Neural crest cell (in vitro differentiated cells): ENCODE measurements at regions not wholly inside any gene's neighbourhood (a gene's known extent, or its start where the extent isn't known, plus 50 kb on each side); places are given as distances from the start of the nearest gene placed in this dataset.

Experiments used
- DNase-seq: peaks from one replicate; pipeline ENCODE4 v3.0.0; 2021; ENCODE audit warnings: low read depth, mixed read lengths, low spot score
- H3K27ac Mint-ChIP-seq: one replicate; pipeline ENCODE4 v1.8.0; 2021; ENCODE audit warnings: mild to moderate bottlenecking, mixed read lengths; ENCODE audit not compliant: unreplicated experiment
- H3K27me3 Mint-ChIP-seq: 2 replicates; pipeline ENCODE4 v1.8.0; 2021; ENCODE audit warnings: low read depth, mild to moderate bottlenecking, mixed read lengths
- H3K36me3 Mint-ChIP-seq: 2 replicates; pipeline ENCODE4 v1.8.0; 2021; ENCODE audit warnings: low read depth, mild to moderate bottlenecking, mixed read lengths
- H3K4me1 Mint-ChIP-seq: 2 replicates; pipeline ENCODE4 v1.8.0; 2021; ENCODE audit warnings: mixed read lengths
- H3K4me3 Mint-ChIP-seq: one replicate; pipeline ENCODE4 v1.8.0; 2021; ENCODE audit warnings: mild to moderate bottlenecking, mixed read lengths
- H3K9me3 Mint-ChIP-seq: 2 replicates; pipeline ENCODE4 v1.8.0; 2021; ENCODE audit warnings: mixed read lengths
- TF ChIP-seq, protein P1 (sequence below): fragments of 200-600 bp; sonication (generic); conservative IDR thresholded peaks from 2 replicates; pipeline ENCODE4 v1.5.0; 2021; ENCODE audit warnings: antibody characterized with exemption, mild to moderate bottlenecking

DNA sequence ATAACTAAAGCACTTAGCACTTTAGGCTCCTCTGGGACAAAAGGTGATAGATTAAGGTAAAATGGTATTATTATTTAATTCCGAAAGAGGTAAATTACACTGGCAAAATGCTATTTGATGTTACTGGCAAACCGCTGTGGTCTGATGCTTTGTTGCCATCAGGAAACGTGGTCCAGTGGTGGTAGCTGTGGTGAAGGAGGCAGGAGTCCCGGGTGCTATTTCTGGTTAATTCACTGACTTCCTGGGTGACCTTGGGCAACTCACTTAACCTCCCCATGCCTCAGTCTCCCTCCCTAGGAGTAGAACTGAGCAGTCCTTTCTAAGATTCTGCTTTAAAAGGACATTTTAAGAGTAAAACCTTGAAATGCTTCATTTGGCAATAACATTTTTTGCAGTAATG, 233.4 kb downstream of the ZPLD1 start:
- H3K4me3 Mint-ChIP-seq = no peak overlapping the region
- TF ChIP-seq, protein P1, sequence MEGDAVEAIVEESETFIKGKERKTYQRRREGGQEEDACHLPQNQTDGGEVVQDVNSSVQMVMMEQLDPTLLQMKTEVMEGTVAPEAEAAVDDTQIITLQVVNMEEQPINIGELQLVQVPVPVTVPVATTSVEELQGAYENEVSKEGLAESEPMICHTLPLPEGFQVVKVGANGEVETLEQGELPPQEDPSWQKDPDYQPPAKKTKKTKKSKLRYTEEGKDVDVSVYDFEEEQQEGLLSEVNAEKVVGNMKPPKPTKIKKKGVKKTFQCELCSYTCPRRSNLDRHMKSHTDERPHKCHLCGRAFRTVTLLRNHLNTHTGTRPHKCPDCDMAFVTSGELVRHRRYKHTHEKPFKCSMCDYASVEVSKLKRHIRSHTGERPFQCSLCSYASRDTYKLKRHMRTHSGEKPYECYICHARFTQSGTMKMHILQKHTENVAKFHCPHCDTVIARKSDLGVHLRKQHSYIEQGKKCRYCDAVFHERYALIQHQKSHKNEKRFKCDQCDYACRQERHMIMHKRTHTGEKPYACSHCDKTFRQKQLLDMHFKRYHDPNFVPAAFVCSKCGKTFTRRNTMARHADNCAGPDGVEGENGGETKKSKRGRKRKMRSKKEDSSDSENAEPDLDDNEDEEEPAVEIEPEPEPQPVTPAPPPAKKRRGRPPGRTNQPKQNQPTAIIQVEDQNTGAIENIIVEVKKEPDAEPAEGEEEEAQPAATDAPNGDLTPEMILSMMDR = no peak

DNA sequence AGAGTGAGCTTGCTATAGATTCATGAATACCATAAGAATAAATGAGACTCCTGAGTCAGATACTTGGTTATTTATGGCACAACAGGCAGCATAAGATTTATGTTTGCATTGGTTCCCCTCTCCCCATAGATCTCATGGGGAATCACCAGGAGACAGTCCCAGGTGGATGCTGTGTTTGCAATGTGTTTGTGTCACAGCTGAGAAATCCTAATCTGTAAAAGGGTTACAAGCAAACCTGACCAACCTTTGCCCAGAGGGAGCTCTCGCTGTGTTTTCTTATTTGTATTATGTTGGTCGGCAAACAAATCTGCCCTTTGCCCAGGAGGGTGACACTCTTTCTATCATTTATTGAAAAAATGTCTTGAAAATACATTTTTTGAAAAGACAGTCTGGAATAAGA, 236.2 kb downstream of the ZPLD1 start:
- Mint-ChIP-seq H3K27ac (no peak overlapping the region), H3K4me3 (no peak overlapping the region), H3K27me3 (peaks cover 10% of the 10 kb centered on the region), H3K4me1 (peaks cover 8% of the 10 kb centered on the region), H3K36me3 (no peaks in the 10 kb centered on the region), H3K9me3 (no peaks in the 10 kb centered on the region)
- no peak for DNase-seq
- TF ChIP-seq, protein P1 = no peak

More for the DNA sequence above, 233.4 kb downstream of the ZPLD1 start:
- Mint-ChIP-seq H3K27ac (no peak overlapping the region), H3K9me3 (no peaks in the 10 kb centered on the region), H3K4me1 (no peaks in the 10 kb centered on the region), H3K27me3 (peaks cover 8% of the 10 kb centered on the region), H3K36me3 (no peaks in the 10 kb centered on the region)
- DNase-seq = no peak

DNA sequence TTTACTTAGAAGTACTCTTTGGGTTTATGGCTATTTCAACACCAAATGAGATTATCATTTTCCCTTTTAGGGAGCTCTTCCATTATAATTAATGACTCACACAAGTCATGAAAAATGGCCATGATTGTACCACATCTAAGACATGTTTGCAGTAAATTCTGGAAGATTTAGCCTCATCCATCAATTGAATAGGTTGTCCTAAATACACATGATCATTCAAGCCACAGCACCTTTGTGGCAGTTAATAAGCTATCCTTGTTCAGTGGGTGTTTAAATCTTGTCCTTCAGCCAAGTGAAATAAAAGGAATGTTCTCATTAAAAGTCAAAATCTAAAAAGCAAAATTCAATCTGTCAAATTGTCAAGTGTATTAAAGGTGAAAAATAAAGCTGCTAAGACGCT, 237.5 kb downstream of the ZPLD1 start:
- Mint-ChIP-seq H3K27ac (no peak overlapping the region), H3K36me3 (no peaks in the 10 kb centered on the region)

DNA sequence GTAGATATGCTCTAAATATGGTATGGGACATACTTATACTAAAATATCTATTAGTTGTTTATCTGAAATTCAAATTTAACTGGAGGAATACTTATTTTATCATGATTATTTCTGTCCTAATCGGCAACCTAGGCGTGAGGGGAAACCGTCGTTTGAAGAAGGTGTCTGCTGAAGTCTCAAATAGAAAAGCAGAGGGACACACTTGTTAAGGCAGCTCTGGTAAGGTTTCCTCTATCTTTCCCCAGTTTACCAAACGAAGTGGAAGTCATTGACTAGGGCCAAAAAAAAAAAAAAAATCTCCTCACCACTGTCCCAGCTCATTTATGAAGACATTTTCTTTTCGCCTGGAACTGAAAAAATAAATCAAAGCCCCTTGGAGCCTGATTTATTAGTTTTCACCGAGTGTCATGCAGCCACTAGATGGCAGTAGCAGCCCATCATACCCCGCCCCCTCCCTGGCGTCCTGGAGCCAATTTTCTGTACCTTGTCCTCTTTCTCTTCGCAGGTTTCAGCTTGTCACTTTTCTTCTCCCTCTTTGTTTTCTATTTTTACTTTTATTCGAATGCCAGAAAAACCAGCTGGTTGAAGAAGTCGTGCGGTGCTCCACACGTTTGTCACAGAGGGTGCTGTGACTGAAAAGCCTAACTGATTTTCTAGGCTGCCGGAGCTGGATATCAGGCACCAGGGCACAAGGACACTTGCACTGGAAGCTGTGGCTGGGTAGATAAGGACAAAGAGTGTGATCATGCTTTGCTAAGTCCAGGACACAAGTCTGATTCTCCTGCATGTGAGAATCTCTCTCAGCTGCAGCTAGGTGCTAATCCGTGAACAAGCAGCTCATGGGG, 238.7 kb downstream of the ZPLD1 start:
- TF ChIP-seq, protein P1 = peak; percentile 94
- peak overlapping the region; percentile 83 for H3K27ac Mint-ChIP-seq
- H3K4me1 Mint-ChIP-seq = peaks cover 8% of the 10 kb centered on the region
- no peaks in the 10 kb centered on the region for H3K36me3 Mint-ChIP-seq
- H3K4me3 Mint-ChIP-seq = peak overlapping the region; percentile 83
- peaks cover 10% of the 10 kb centered on the region for H3K27me3 Mint-ChIP-seq
- H3K9me3 Mint-ChIP-seq = no peaks in the 10 kb centered on the region
- DNase-seq = peak; percentile 77

More for the DNA sequence above, 237.5 kb downstream of the ZPLD1 start:
- DNase-seq = no peak
- H3K4me1 Mint-ChIP-seq = peaks cover 8% of the 10 kb centered on the region
- TF ChIP-seq, protein P1 = no peak
- no peaks in the 10 kb centered on the region for H3K9me3 Mint-ChIP-seq
- H3K27me3 Mint-ChIP-seq = peaks cover 10% of the 10 kb centered on the region
- H3K4me3 Mint-ChIP-seq = no peak overlapping the region

DNA sequence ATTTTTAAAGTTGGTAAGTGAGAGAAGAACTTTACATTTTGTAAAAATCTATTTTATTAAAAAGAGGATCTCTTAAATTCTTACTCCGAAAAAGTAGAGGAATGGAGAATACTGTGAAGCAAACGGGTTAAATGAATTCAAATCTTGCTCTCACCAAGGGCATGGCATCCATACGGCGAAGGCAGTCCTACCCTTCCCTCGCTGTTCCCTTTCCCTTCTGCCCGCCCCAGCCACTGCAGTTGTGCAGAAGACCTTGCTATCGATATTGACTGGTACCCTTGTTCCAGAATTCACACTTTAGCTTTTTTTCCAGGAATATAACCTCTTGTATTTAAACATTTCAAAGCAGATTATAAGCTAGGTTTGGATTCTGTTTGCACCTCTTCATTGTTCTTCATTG, 239.5 kb downstream of the ZPLD1 start:
- peaks cover 10% of the 10 kb centered on the region for H3K27me3 Mint-ChIP-seq
- no peaks in the 10 kb centered on the region for H3K9me3 Mint-ChIP-seq
- no peaks in the 10 kb centered on the region for H3K36me3 Mint-ChIP-seq
- TF ChIP-seq, protein P1 = no peak
- H3K4me1 Mint-ChIP-seq = peaks cover 8% of the 10 kb centered on the region
- H3K27ac Mint-ChIP-seq = no peak overlapping the region
- no peak overlapping the region for H3K4me3 Mint-ChIP-seq
- DNase-seq = no peak
